SK-N-SH (cell line): ENCODE measurements at regions not wholly inside any gene's neighbourhood (a gene's known extent, or its start where the extent isn't known, plus 50 kb on each side); places are given as distances from the start of the nearest gene placed in this dataset.

ENCODE experiments used
- CTCF ChIA-PET: fragments of 300-600, 350-600 bp; formaldehyde crosslinking; extraction: SDS; loops from one replicate; lab custom pipeline; 2021; lab: Yijun Ruan, JAX
- POLR2A ChIA-PET: fragments of 350-600 bp; sonication (Branson Sonifier 250); formaldehyde crosslinking; extraction: SDS; loops from one replicate; lab custom pipeline; 2020; ENCODE audit warnings: antibody characterized with exemption, inconsistent platforms; lab: Yijun Ruan, JAX
- DNase-seq: peaks from one replicate; pipeline ENCODE4 v3.0.0; 2012
- H2AFZ ChIP-seq: fragments of 200-600 bp; sonication (generic); 2 replicates; pipeline ENCODE4 v1.8.1; 2016; ENCODE audit warnings: antibody characterized with exemption, mild to moderate bottlenecking, low read depth
- H3F3A ChIP-seq: fragments of 200-600 bp; sonication (generic); replicated peaks from 2 replicates; pipeline ENCODE3; 2016; ENCODE audit warnings: antibody characterized with exemption, mild to moderate bottlenecking; ENCODE audit not compliant: insufficient read depth
- H3K27ac ChIP-seq, 2 experiments: fragments of 200-500 bp in 1 of 2; fragments of 200-600 bp in 1 of 2; sonication (Bioruptor generic) in 1 of 2; sonication (generic), shearing (Covaris generic) in 1 of 2; 2 replicates each; pipeline versions ENCODE4 v1.5.1 to v1.6.1; 2014 to 2016; ENCODE audit warnings: low read depth in 2 of 2, inconsistent platforms in 1 of 2, low read length in 1 of 2, mild to moderate bottlenecking in 1 of 2, mixed read lengths in 1 of 2
- H3K27me3 ChIP-seq: fragments of 200-600 bp; sonication (generic), shearing (Covaris generic); 2 replicates; pipeline ENCODE4 v1.6.1; 2016; ENCODE audit warnings: mixed run types; ENCODE audit not compliant: insufficient read depth
- H3K36me3 ChIP-seq, 2 experiments: fragments of 200-500 bp in 1 of 2; fragments of 200-600 bp in 1 of 2; sonication (Bioruptor generic) in 1 of 2; sonication (generic) in 1 of 2; replicated peaks in 1 of 2; 2 replicates each; pipeline versions ENCODE3 to v1.5.1; 2014 to 2016; ENCODE audit warnings: low read length in 1 of 2, mild to moderate bottlenecking in 1 of 2; ENCODE audit not compliant: insufficient read depth in 2 of 2, control insufficient read depth in 1 of 2
- H3K4me1 ChIP-seq, 2 experiments: fragments of 200-500 bp in 1 of 2; fragments of 200-600 bp in 1 of 2; sonication (Bioruptor generic) in 1 of 2; sonication (generic), shearing (Covaris generic) in 1 of 2; 2 replicates each; pipeline versions ENCODE4 v1.5.1 to v1.6.1; 2014 to 2016; ENCODE audit warnings: low read depth in 1 of 2, low read length in 1 of 2, mixed run types in 1 of 2; ENCODE audit not compliant: insufficient read depth in 2 of 2, control insufficient read depth in 1 of 2
- H3K4me2 ChIP-seq: fragments of 200-600 bp; sonication (generic), shearing (Covaris generic); 2 replicates; pipeline ENCODE4 v1.6.1; 2017; ENCODE audit warnings: mixed run types
- H3K4me3 ChIP-seq, 2 experiments: fragments of 200-500 bp in 1 of 2; fragments of 200-600 bp in 1 of 2; sonication (Bioruptor generic) in 1 of 2; sonication (generic), shearing (Covaris generic) in 1 of 2; 2 replicates each; pipeline versions ENCODE4 v1.5.1 to v1.8.1; 2014 to 2016; ENCODE audit warnings: low read depth in 2 of 2, inconsistent platforms in 1 of 2, low read length in 1 of 2, mild to moderate bottlenecking in 1 of 2, mixed read lengths in 1 of 2, moderate library complexity in 1 of 2
- H3K79me2 ChIP-seq: fragments of 200-600 bp; sonication (generic); 2 replicates; pipeline ENCODE4 v1.8.1; 2017; ENCODE audit warnings: mild to moderate bottlenecking; ENCODE audit not compliant: insufficient read depth
- H3K9ac ChIP-seq: fragments of 200-600 bp; sonication (generic); 2 replicates; pipeline ENCODE4 v1.6.1; 2017; ENCODE audit warnings: mixed run types
- H3K9me2 ChIP-seq: fragments of 200-600 bp; sonication (generic); 2 replicates; pipeline ENCODE4 v1.6.1; 2017; ENCODE audit warnings: mixed run types
- H3K9me3 ChIP-seq: fragments of 200-600 bp; sonication (generic); 2 replicates; pipeline ENCODE4 v1.6.1; 2017; ENCODE audit warnings: mixed run types, mild to moderate bottlenecking, moderate library complexity
- H4K20me1 ChIP-seq: fragments of 200-600 bp; sonication (generic); 2 replicates; pipeline ENCODE4 v1.6.1; 2017; ENCODE audit warnings: mild to moderate bottlenecking, mixed run types; ENCODE audit not compliant: insufficient read depth
- CTCF ChIP-seq: fragments of 200-600 bp; sonication (generic); IDR thresholded peaks from 2 replicates; pipeline ENCODE4 v1.6.1; 2017; ENCODE audit warnings: antibody characterized with exemption, mild to moderate bottlenecking, moderate library complexity
- EP300 ChIP-seq, 2 experiments: IDR thresholded peaks; 2 replicates each; pipeline versions ENCODE4 v1.4.0 to v1.6.1; 2012; ENCODE audit warnings: borderline replicate concordance in 1 of 2, low read depth in 1 of 2, low read length in 1 of 2
- FOSL2 ChIP-seq: IDR thresholded peaks from 2 replicates; pipeline ENCODE4 v1.4.0; 2012; ENCODE audit warnings: low read depth, mild to moderate bottlenecking, moderate library complexity, borderline replicate concordance
- FOXM1 ChIP-seq: IDR thresholded peaks from 2 replicates; pipeline ENCODE4 v1.4.0; 2012; ENCODE audit warnings: low read depth, mild to moderate bottlenecking
- MEF2A ChIP-seq: IDR thresholded peaks from 2 replicates; pipeline ENCODE4 v1.4.0; 2012; ENCODE audit warnings: low read depth, borderline replicate concordance
- MXI1 ChIP-seq: IDR thresholded peaks from 2 replicates; pipeline ENCODE4 v1.6.1; 2012; ENCODE audit warnings: mild to moderate bottlenecking, low read depth, low read length, improper control_type of control experiment
- NFIC ChIP-seq: IDR thresholded peaks from 2 replicates; pipeline ENCODE4 v1.4.0; 2012; ENCODE audit warnings: borderline replicate concordance
- PBX3 ChIP-seq: IDR thresholded peaks from 2 replicates; pipeline ENCODE4; 2012
- RAD21 ChIP-seq: IDR thresholded peaks from 2 replicates; pipeline ENCODE4 v1.6.1; 2012; ENCODE audit warnings: mild to moderate bottlenecking, low read length
- RCOR1 ChIP-seq: fragments of 150-350 bp; IDR thresholded peaks from 2 replicates; pipeline ENCODE4 v1.6.1; 2017; ENCODE audit warnings: antibody characterized with exemption, low read length
- REST ChIP-seq: IDR thresholded peaks from 2 replicates; pipeline ENCODE4 v1.6.1; 2012; ENCODE audit warnings: mild to moderate bottlenecking, low read depth, low read length, moderate library complexity
- RXRA ChIP-seq: IDR thresholded peaks from 2 replicates; pipeline ENCODE4 v1.4.0; 2012; ENCODE audit warnings: low read depth, mild to moderate bottlenecking, borderline replicate concordance
- TEAD4 ChIP-seq: IDR thresholded peaks from 2 replicates; pipeline ENCODE4 v1.4.0; 2012; ENCODE audit warnings: mild to moderate bottlenecking, borderline replicate concordance; ENCODE audit not compliant: insufficient read depth
- USF2 ChIP-seq: fragments of 150-350 bp; IDR thresholded peaks from 2 replicates; pipeline ENCODE4 v1.6.1; 2017; ENCODE audit warnings: antibody characterized with exemption, low read length, low read depth, borderline replicate concordance
- ZBTB33 ChIP-seq: IDR thresholded peaks from 2 replicates; pipeline ENCODE4 v1.4.0; 2012; ENCODE audit warnings: low read depth, borderline replicate concordance
- WGBS: methylation state at CpG from one replicate; pipeline ENCODE4 v1.1.6; 2017; ENCODE audit warnings: low lambda C conversion rate; 5-methylcytosine and 5-hydroxymethylcytosine counted together

GRCh38 chr12:131552492-131552863 is 158.4 kb upstream of the SFSWAP start:
- Histone ChIP-seq H3K36me3 (no peaks in the 10 kb centered on the region), H3K4me1 (peaks cover 0 to 26% of the 10 kb centered on the region in 2 experiments; a peak in 1 of 4 replicates), H3K9me3 (no peaks in the 10 kb centered on the region), H2AFZ (no peak overlapping the region), H3K27me3 (no peaks in the 10 kb centered on the region), H3F3A (no peaks in the 10 kb centered on the region), H3K4me2 (no peak overlapping the region), H3K27ac (no peak overlapping the region), H3K9ac (no peak overlapping the region), H3K79me2 (no peaks in the 10 kb centered on the region), H3K4me3 (no peak overlapping the region), H4K20me1 (no peaks in the 10 kb centered on the region), H3K9me2 (no peaks in the 10 kb centered on the region)
- WGBS = 47% methylated on average over 2 of the region's 2 CpGs
- DNase-seq = no peak
- TF ChIP-seq EP300 (IDR thresholded peaks at IDR 0.05; ENCODE audit: borderline replicate concordance in 1 of 2, low read depth in 1 of 2, low read length in 1 of 2) (no peak), REST (no peak), MEF2A (no peak), USF2 (no peak), RXRA (no peak), MXI1 (no peak), NFIC (no peak), FOXM1 (no peak), ZBTB33 (no peak), PBX3 (no peak), FOSL2 (no peak), RAD21 (no peak), TEAD4 (no peak), CTCF (no peak), RCOR1 (no peak)
- CTCF ChIA-PET = interaction anchor here (1.1 to 1.3 kb wide), 2 partner anchors 11 to 16 kb away, joined by 3 read pairs; no protein-coding TSS in a partner anchor
- POLR2A ChIA-PET = no interaction called here
